ENCODE measurements at regions not wholly inside any gene's neighbourhood (a gene's known extent, or its start where the extent isn't known, plus 50 kb on each side); places are given as distances from the start of the nearest gene placed in this dataset.

- TF ChIP-seq CTCF (IDR thresholded peaks at IDR 0.05; ENCODE audit: extremely low read depth in 1 of 2, insufficient read depth in 1 of 2, low read depth in 1 of 2, low read length in 2 of 2) (no peak), FOS (IDR thresholded peaks at IDR 0.05; ENCODE audit: borderline replicate concordance, insufficient read depth, low read length) (no peak), MYC (IDR thresholded peaks at IDR 0.05; ENCODE audit: low read depth, low read length) (no peak), POLR2AphosphoS5 (IDR thresholded peaks at IDR 0.05; ENCODE audit: insufficient read depth, low read depth, low read length) (no peak), POLR2A (IDR thresholded peaks at IDR 0.05; ENCODE audit: low read depth, low read length) (no peak), EZH2 (IDR thresholded peaks at IDR 0.05; ENCODE audit: borderline replicate concordance, low read depth, low read length, severe bottlenecking) (no peak)
Observed at GRCh38 chr2:234419726-234420125, 77.2 kb downstream of the ARL4C start.
